GM12864 (cell line): ENCODE measurements at regions not wholly inside any gene's neighbourhood (a gene's known extent, or its start where the extent isn't known, plus 50 kb on each side); places are given as distances from the start of the nearest gene placed in this dataset.

Experiments used
- DNase-seq: peaks from one replicate; pipeline ENCODE4 v3.0.0-alpha.2; 2011; ENCODE audit warnings: low read depth
- H3K4me3 ChIP-seq: 2 replicates; pipeline ENCODE4 v1.5.1; 2011; ENCODE audit warnings: mild to moderate bottlenecking, low read depth, low read length, control low read depth
- CTCF ChIP-seq: IDR thresholded peaks from 2 replicates; pipeline ENCODE4 v1.5.1; 2011; ENCODE audit warnings: low read depth, mild to moderate bottlenecking, moderate library complexity, low read length, control low read depth, inconsistent platforms; ENCODE audit errors: missing control alignments

GRCh38 chr20:10946124-10946880, 272.5 kb upstream of the JAG1 start:
- DNase-seq: no peak
- H3K4me3 ChIP-seq: no peak overlapping the region
- no peak for TF ChIP-seq CTCF

- DNase-seq: no peak
- TF ChIP-seq CTCF: no peak
- H3K4me3 ChIP-seq: no peak overlapping the region
Measured at GRCh38 chr20:10947726-10948125, 273.9 kb upstream of the JAG1 start.

- TF ChIP-seq CTCF: no peak
- DNase-seq: no peak
- no peak overlapping the region for H3K4me3 ChIP-seq
Measured at GRCh38 chr20:10949930-10950783, 276.4 kb upstream of the JAG1 start.

GRCh38 chr20:10951216-10951615, 277.4 kb upstream of the JAG1 start:
- no peak for DNase-seq
- TF ChIP-seq CTCF: no peak
- H3K4me3 ChIP-seq: no peak overlapping the region

GRCh38 chr20:10951904-10952303, 278.1 kb upstream of the JAG1 start:
- TF ChIP-seq CTCF: no peak
- no peak for DNase-seq

GRCh38 chr20:10953437-10953836, 279.6 kb upstream of the JAG1 start:
- DNase-seq: no peak
- no peak overlapping the region for H3K4me3 ChIP-seq
- no peak for TF ChIP-seq CTCF

More at GRCh38 chr20:10951904-10952303, 278.1 kb upstream of the JAG1 start:
- H3K4me3 ChIP-seq: no peak overlapping the region
